ENCODE measurements at regions not wholly inside any gene's neighbourhood (a gene's known extent, or its start where the extent isn't known, plus 50 kb on each side); places are given as distances from the start of the nearest gene placed in this dataset.

GRCh38 chr13:47858042-47859025 is 142.7 kb downstream of the SUCLA2 start:
- Histone ChIP-seq H3K27me3 (ENCODE audit: control insufficient read depth, insufficient read depth, low read length) (no peaks in the 10 kb centered on the region), H3K36me3 (ENCODE audit: control insufficient read depth, insufficient read depth, low read length) (no peaks in the 10 kb centered on the region), H3K9me3 (ENCODE audit: control insufficient read depth, insufficient read depth, low read length) (no peaks in the 10 kb centered on the region), H3K27ac (ENCODE audit: low read length) (no peak overlapping the region), H3K4me3 (ENCODE audit: low read length) (no peak overlapping the region), H3K4me1 (ENCODE audit: control insufficient read depth, insufficient read depth, low read length) (no peaks in the 10 kb centered on the region)
- no peak for DNase-seq (ENCODE audit: low read depth, low spot score)
- no CpG with 5 or more reads among the region's 9 CpGs for WGBS (ENCODE audit: insufficient coverage, insufficient read length)

- Histone ChIP-seq H3K27me3 (ENCODE audit: control insufficient read depth, insufficient read depth, low read length) (no peaks in the 10 kb centered on the region), H3K27ac (ENCODE audit: low read length) (no peak overlapping the region), H3K9me3 (ENCODE audit: control insufficient read depth, insufficient read depth, low read length) (no peaks in the 10 kb centered on the region), H3K4me3 (ENCODE audit: low read length) (no peak overlapping the region), H3K4me1 (ENCODE audit: control insufficient read depth, insufficient read depth, low read length) (no peaks in the 10 kb centered on the region), H3K36me3 (ENCODE audit: control insufficient read depth, insufficient read depth, low read length) (no peaks in the 10 kb centered on the region)
- no CpG with 5 or more reads among the region's 1 CpG for WGBS (ENCODE audit: insufficient coverage, insufficient read length)
- DNase-seq (ENCODE audit: low read depth, low spot score) = no peak
These were observed 147.8 kb downstream of the SUCLA2 start for GRCh38 chr13:47853236-47853635.

- H3K27ac ChIP-seq (ENCODE audit: low read length) = no peak overlapping the region
- H3K4me3 ChIP-seq (ENCODE audit: low read length) = no peak overlapping the region
- H3K4me1 ChIP-seq (ENCODE audit: control insufficient read depth, insufficient read depth, low read length) = no peaks in the 10 kb centered on the region
- no CpG with 5 or more reads among the region's 4 CpGs for WGBS (ENCODE audit: insufficient coverage, insufficient read length)
- H3K27me3 ChIP-seq (ENCODE audit: control insufficient read depth, insufficient read depth, low read length) = no peaks in the 10 kb centered on the region
- no peak for DNase-seq (ENCODE audit: low read depth, low spot score)
- H3K9me3 ChIP-seq (ENCODE audit: control insufficient read depth, insufficient read depth, low read length) = no peaks in the 10 kb centered on the region
- H3K36me3 ChIP-seq (ENCODE audit: control insufficient read depth, insufficient read depth, low read length) = no peaks in the 10 kb centered on the region
These were observed 154.2 kb downstream of the SUCLA2 start for GRCh38 chr13:47846886-47847285.

- Histone ChIP-seq H3K4me1 (ENCODE audit: control insufficient read depth, insufficient read depth, low read length) (no peaks in the 10 kb centered on the region), H3K27ac (ENCODE audit: low read length) (no peak overlapping the region), H3K4me3 (ENCODE audit: low read length) (no peak overlapping the region), H3K9me3 (ENCODE audit: control insufficient read depth, insufficient read depth, low read length) (no peaks in the 10 kb centered on the region), H3K27me3 (ENCODE audit: control insufficient read depth, insufficient read depth, low read length) (no peaks in the 10 kb centered on the region), H3K36me3 (ENCODE audit: control insufficient read depth, insufficient read depth, low read length) (no peaks in the 10 kb centered on the region)
- no CpG with 5 or more reads among the region's 1 CpG for WGBS (ENCODE audit: insufficient coverage, insufficient read length)
- no peak for DNase-seq (ENCODE audit: low read depth, low spot score)
These were observed 155.1 kb downstream of the SUCLA2 start for GRCh38 chr13:47845981-47846380.

GRCh38 chr13:47843005-47843404 is 158.1 kb downstream of the SUCLA2 start:
- no peaks in the 10 kb centered on the region for H3K36me3 ChIP-seq (ENCODE audit: control insufficient read depth, insufficient read depth, low read length)
- 0 out of 2 replicates have a peak, but pooled peaks cover 2% of the 10 kb centered on the region for H3K4me1 ChIP-seq (ENCODE audit: control insufficient read depth, insufficient read depth, low read length)
- H3K4me3 ChIP-seq (ENCODE audit: low read length) = no peak overlapping the region
- H3K27me3 ChIP-seq (ENCODE audit: control insufficient read depth, insufficient read depth, low read length) = no peaks in the 10 kb centered on the region
- DNase-seq (ENCODE audit: low read depth, low spot score) = no peak
- no peaks in the 10 kb centered on the region for H3K9me3 ChIP-seq (ENCODE audit: control insufficient read depth, insufficient read depth, low read length)
- no peak overlapping the region for H3K27ac ChIP-seq (ENCODE audit: low read length)
- WGBS (ENCODE audit: insufficient coverage, insufficient read length) = no CpG with 5 or more reads among the region's 4 CpGs

GRCh38 chr13:47841151-47841550 is 159.9 kb downstream of the SUCLA2 start:
- WGBS (ENCODE audit: insufficient coverage, insufficient read length) = no CpG with 5 or more reads among the region's 4 CpGs
- Histone ChIP-seq H3K27me3 (ENCODE audit: control insufficient read depth, insufficient read depth, low read length) (no peaks in the 10 kb centered on the region), H3K9me3 (ENCODE audit: control insufficient read depth, insufficient read depth, low read length) (no peaks in the 10 kb centered on the region), H3K36me3 (ENCODE audit: control insufficient read depth, insufficient read depth, low read length) (no peaks in the 10 kb centered on the region), H3K27ac (ENCODE audit: low read length) (no peak overlapping the region), H3K4me3 (ENCODE audit: low read length) (no peak overlapping the region), H3K4me1 (ENCODE audit: control insufficient read depth, insufficient read depth, low read length) (0 out of 2 replicates have a peak, but pooled peaks cover 4% of the 10 kb centered on the region)
- no peak for DNase-seq (ENCODE audit: low read depth, low spot score)

GRCh38 chr13:47837906-47838305 is 163.2 kb downstream of the SUCLA2 start:
- Histone ChIP-seq H3K4me3 (ENCODE audit: low read length) (no peak overlapping the region), H3K9me3 (ENCODE audit: control insufficient read depth, insufficient read depth, low read length) (no peaks in the 10 kb centered on the region), H3K36me3 (ENCODE audit: control insufficient read depth, insufficient read depth, low read length) (no peaks in the 10 kb centered on the region), H3K4me1 (ENCODE audit: control insufficient read depth, insufficient read depth, low read length) (0 out of 2 replicates have a peak, but pooled peaks cover 4% of the 10 kb centered on the region), H3K27ac (ENCODE audit: low read length) (no peak overlapping the region), H3K27me3 (ENCODE audit: control insufficient read depth, insufficient read depth, low read length) (no peaks in the 10 kb centered on the region)
- WGBS (ENCODE audit: insufficient coverage, insufficient read length) = no CpG with 5 or more reads among the region's 4 CpGs
- DNase-seq (ENCODE audit: low read depth, low spot score) = no peak

- Histone ChIP-seq H3K36me3 (ENCODE audit: control insufficient read depth, insufficient read depth, low read length) (no peaks in the 10 kb centered on the region), H3K27me3 (ENCODE audit: control insufficient read depth, insufficient read depth, low read length) (no peaks in the 10 kb centered on the region), H3K9me3 (ENCODE audit: control insufficient read depth, insufficient read depth, low read length) (no peaks in the 10 kb centered on the region), H3K4me1 (ENCODE audit: control insufficient read depth, insufficient read depth, low read length) (0 out of 2 replicates have a peak, but pooled peaks cover 4% of the 10 kb centered on the region), H3K4me3 (ENCODE audit: low read length) (no peak overlapping the region), H3K27ac (ENCODE audit: low read length) (no peak overlapping the region)
- WGBS (ENCODE audit: insufficient coverage, insufficient read length) = no CpG with 5 or more reads among the region's 5 CpGs
- no peak for DNase-seq (ENCODE audit: low read depth, low spot score)
These were observed 163.8 kb downstream of the SUCLA2 start for GRCh38 chr13:47837104-47837880.

GRCh38 chr13:47835470-47836228 is 165.4 kb downstream of the SUCLA2 start:
- Histone ChIP-seq H3K4me3 (ENCODE audit: low read length) (no peak overlapping the region), H3K36me3 (ENCODE audit: control insufficient read depth, insufficient read depth, low read length) (no peaks in the 10 kb centered on the region), H3K9me3 (ENCODE audit: control insufficient read depth, insufficient read depth, low read length) (no peaks in the 10 kb centered on the region), H3K27me3 (ENCODE audit: control insufficient read depth, insufficient read depth, low read length) (no peaks in the 10 kb centered on the region), H3K4me1 (ENCODE audit: control insufficient read depth, insufficient read depth, low read length) (0 out of 2 replicates have a peak, but pooled peaks cover 4% of the 10 kb centered on the region), H3K27ac (ENCODE audit: low read length) (no peak overlapping the region)
- no peak for DNase-seq (ENCODE audit: low read depth, low spot score)
- WGBS (ENCODE audit: insufficient coverage, insufficient read length) = no CpG with 5 or more reads among the region's 8 CpGs

- H3K27me3 ChIP-seq (ENCODE audit: control insufficient read depth, insufficient read depth, low read length) = no peaks in the 10 kb centered on the region
These were observed 168.6 kb downstream of the SUCLA2 start for GRCh38 chr13:47832458-47832972.

More at GRCh38 chr13:47832458-47832972, 168.6 kb downstream of the SUCLA2 start:
- no peak for DNase-seq (ENCODE audit: low read depth, low spot score)
- H3K27ac ChIP-seq (ENCODE audit: low read length) = no peak overlapping the region
- H3K9me3 ChIP-seq (ENCODE audit: control insufficient read depth, insufficient read depth, low read length) = no peaks in the 10 kb centered on the region
- H3K4me3 ChIP-seq (ENCODE audit: low read length) = no peak overlapping the region
- H3K4me1 ChIP-seq (ENCODE audit: control insufficient read depth, insufficient read depth, low read length) = no peaks in the 10 kb centered on the region
- WGBS (ENCODE audit: insufficient coverage, insufficient read length) = no CpG with 5 or more reads among the region's 1 CpG
- H3K36me3 ChIP-seq (ENCODE audit: control insufficient read depth, insufficient read depth, low read length) = no peaks in the 10 kb centered on the region

All from iPS DF 6.9 (cell line).